GM23338 (cell line): ENCODE measurements at regions not wholly inside any gene's neighbourhood (a gene's known extent, or its start where the extent isn't known, plus 50 kb on each side); places are given as distances from the start of the nearest gene placed in this dataset.
A peak's percentile ranks its signal among the peaks of the same experiment; 100 is the strongest.

Experiments used
- ATAC-seq: fragments of 200-7000 bp; cut with Tn5 transposase; 3 replicates; pipeline ENCODE4 v1.9.1; 2020
- DNase-seq: peaks from one replicate; pipeline ENCODE4 v3.0.0-alpha.2; 2015; ENCODE audit warnings: low spot score
- H2AFZ ChIP-seq: fragments of 200-600 bp; sonication (generic); 2 replicates; pipeline ENCODE4 v1.8.0; 2016; ENCODE audit warnings: antibody characterized with exemption, mild to moderate bottlenecking, moderate library complexity
- H3F3A ChIP-seq: fragments of 200-600 bp; sonication (generic); replicated peaks from 2 replicates; pipeline ENCODE4 v1.8.0; 2017; ENCODE audit warnings: antibody characterized with exemption, mixed run types, low read depth
- H3K27ac ChIP-seq: fragments of 200-600 bp; sonication (generic); 2 replicates; pipeline ENCODE4 v1.6.1; 2016; ENCODE audit warnings: low read depth
- H3K27me3 ChIP-seq: fragments of 200-600 bp; sonication (generic); 2 replicates; pipeline ENCODE4 v1.8.0; 2016; ENCODE audit warnings: mild to moderate bottlenecking, mixed run types, moderate library complexity; ENCODE audit not compliant: insufficient read depth
- H3K36me3 ChIP-seq: fragments of 200-600 bp; sonication (generic); 2 replicates; pipeline ENCODE4 v1.8.0; 2016; ENCODE audit warnings: mild to moderate bottlenecking; ENCODE audit not compliant: insufficient read depth
- H3K4me1 ChIP-seq: fragments of 200-600 bp; sonication (generic); 2 replicates; pipeline ENCODE4 v1.8.0; 2016; ENCODE audit warnings: mild to moderate bottlenecking, moderate library complexity; ENCODE audit not compliant: insufficient read depth
- H3K4me2 ChIP-seq: fragments of 200-600 bp; sonication (generic); 2 replicates; pipeline ENCODE4 v1.7.1; 2017; ENCODE audit warnings: mixed run types
- H3K4me3 ChIP-seq: fragments of 200-600 bp; sonication (generic); 2 replicates; pipeline ENCODE4 v1.6.1; 2016; ENCODE audit warnings: mixed run types
- H3K79me2 ChIP-seq: fragments of 200-600 bp; sonication (generic); replicated peaks from 2 replicates; pipeline ENCODE4 v1.8.0; 2017; ENCODE audit warnings: mild to moderate bottlenecking; ENCODE audit not compliant: insufficient read depth
- H3K9me2 ChIP-seq: fragments of 200-600 bp; sonication (generic); 2 replicates; pipeline ENCODE4 v1.8.0; 2017; ENCODE audit not compliant: insufficient read depth
- H4K20me1 ChIP-seq: fragments of 200-600 bp; sonication (generic); replicated peaks from 2 replicates; pipeline ENCODE4 v1.8.0; 2017; ENCODE audit warnings: mild to moderate bottlenecking; ENCODE audit not compliant: insufficient read depth
- H3K27ac Mint-ChIP-seq: 2 replicates; pipeline ENCODE4 v1.8.0; 2020; ENCODE audit warnings: inconsistent platforms, mild to moderate bottlenecking, moderate library complexity, mixed read lengths
- H3K27me3 Mint-ChIP-seq: 3 replicates; pipeline ENCODE4 v1.8.0; 2022; ENCODE audit warnings: low read depth, mild to moderate bottlenecking, moderate library complexity, mixed read lengths, inconsistent platforms; ENCODE audit not compliant: insufficient read depth, poor library complexity
- H3K36me3 Mint-ChIP-seq: 3 replicates; pipeline ENCODE4 v1.8.0; 2021; ENCODE audit warnings: low read depth, mild to moderate bottlenecking, inconsistent platforms, moderate library complexity, mixed read lengths
- H3K4me1 Mint-ChIP-seq: 3 replicates; pipeline ENCODE4 v1.8.0; 2020; ENCODE audit warnings: mild to moderate bottlenecking, inconsistent platforms, mixed read lengths
- H3K4me3 Mint-ChIP-seq: 3 replicates; pipeline ENCODE4 v1.8.0; 2021; ENCODE audit warnings: moderate library complexity, mild to moderate bottlenecking, inconsistent platforms, mixed read lengths
- H3K9me3 Mint-ChIP-seq: 3 replicates; pipeline ENCODE4 v1.8.0; 2020; ENCODE audit warnings: moderate library complexity, mild to moderate bottlenecking, inconsistent platforms, mixed read lengths
- CREB1 ChIP-seq: fragments of 250-450 bp; sonication (Bioruptor Pico); IDR thresholded peaks from 2 replicates; pipeline ENCODE4 v1.5.0; 2020; ENCODE audit warnings: low read depth, mild to moderate bottlenecking, moderate library complexity
- EZH2 ChIP-seq: fragments of 200-600 bp; sonication (generic); IDR thresholded peaks from one replicate; pipeline ENCODE4 v1.8.0; 2017; ENCODE audit warnings: antibody characterized with exemption, mild to moderate bottlenecking, low read depth; ENCODE audit not compliant: unreplicated experiment
- EZH2phosphoT487 ChIP-seq: fragments of 200-600 bp; sonication (generic); IDR thresholded peaks from one replicate; pipeline ENCODE4 v1.8.1; 2018; ENCODE audit warnings: antibody characterized with exemption; ENCODE audit not compliant: unreplicated experiment
- JUNB ChIP-seq: IDR thresholded peaks from one replicate; pipeline ENCODE4 v1.6.1; 2016; ENCODE audit warnings: antibody characterized with exemption; ENCODE audit not compliant: unreplicated experiment
- NANOG ChIP-seq: IDR thresholded peaks from 2 replicates; pipeline ENCODE4 v1.6.1; 2016; ENCODE audit warnings: antibody characterized with exemption, borderline replicate concordance
- POLR2AphosphoS5 ChIP-seq: IDR thresholded peaks from 2 replicates; pipeline ENCODE4 v1.6.1; 2016; ENCODE audit warnings: antibody characterized with exemption, low read depth
- REST ChIP-seq: IDR thresholded peaks from one replicate; pipeline ENCODE4 v1.6.1; 2018; ENCODE audit warnings: antibody characterized with exemption; ENCODE audit not compliant: unreplicated experiment
- STAT1 ChIP-seq: IDR thresholded peaks from one replicate; pipeline ENCODE4 v1.6.1; 2016; ENCODE audit warnings: antibody characterized with exemption; ENCODE audit not compliant: unreplicated experiment
- ZNF331 ChIP-seq: fragments of 250-450 bp; sonication (Bioruptor Pico); IDR thresholded peaks from 2 replicates; pipeline ENCODE4 v1.5.0; 2020; ENCODE audit warnings: low read depth, mild to moderate bottlenecking, moderate library complexity
- TF ChIP-seq, protein P1 (sequence below): fragments of 250-450 bp; sonication (Bioruptor Pico); IDR thresholded peaks from 2 replicates; pipeline ENCODE4 v1.5.0; 2020; ENCODE audit warnings: mild to moderate bottlenecking, moderate library complexity
- TF ChIP-seq, protein P2 (sequence below), 2 experiments: fragments of 200-600 bp in 1 of 2; sonication (generic) in 1 of 2; conservative IDR thresholded peaks; 2 replicates each; pipeline versions ENCODE4 v1.5.1 to v1.6.1; 2016 to 2017; ENCODE audit warnings: antibody characterized with exemption in 2 of 2, low read depth in 2 of 2, mild to moderate bottlenecking in 2 of 2, moderate library complexity in 1 of 2

DNA sequence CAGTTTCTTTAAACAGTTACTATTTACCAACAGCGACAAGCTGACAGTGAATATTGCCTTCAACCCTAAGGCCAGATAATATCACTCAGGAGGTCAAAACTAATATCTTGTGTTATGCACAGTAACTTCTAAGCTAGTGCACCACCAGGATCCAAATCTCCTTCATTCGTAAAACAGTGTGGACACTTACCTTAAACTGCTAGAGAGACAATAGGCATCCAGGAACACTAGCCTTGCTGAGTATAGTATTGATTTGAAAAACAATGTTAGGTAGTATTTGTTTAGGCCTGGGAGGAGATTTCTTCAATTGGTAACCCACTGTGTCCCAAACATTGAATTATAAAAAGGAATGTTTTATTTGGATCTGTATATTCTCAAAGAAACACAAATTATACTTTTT lies 707.9 kb upstream of the UBE2E2 start:
- Histone ChIP-seq H2AFZ (no peak overlapping the region), H3K27me3 (peaks cover 32% of the 10 kb centered on the region), H3K36me3 (no peaks in the 10 kb centered on the region), H3K4me1 (peaks cover 18% of the 10 kb centered on the region; the same call in 1 of the 2 replicates), H3K9me2 (no peaks in the 10 kb centered on the region), H3F3A (no peaks in the 10 kb centered on the region), H4K20me1 (no peaks in the 10 kb centered on the region), H3K4me2 (peak overlapping the region; percentile 61), H3K27ac (no peak overlapping the region), H3K79me2 (no peaks in the 10 kb centered on the region), H3K4me3 (peak overlapping the region; percentile 15; the same call in 1 of the 2 replicates)
- Mint-ChIP-seq H3K4me3 (no peak overlapping the region), H3K36me3 (no peaks in the 10 kb centered on the region), H3K4me1 (peaks cover 8% of the 10 kb centered on the region; the same call in 2 of the 3 replicates), H3K9me3 (no peaks in the 10 kb centered on the region), H3K27me3 (peaks cover 19% of the 10 kb centered on the region), H3K27ac (no peak overlapping the region)
- TF ChIP-seq EZH2: no peak
- no peak for TF ChIP-seq JUNB
- TF ChIP-seq NANOG: peak; percentile 61; the same call in 1 of the 2 replicates
- ATAC-seq: peak; percentile 89
- DNase-seq: peak; percentile 31

DNA sequence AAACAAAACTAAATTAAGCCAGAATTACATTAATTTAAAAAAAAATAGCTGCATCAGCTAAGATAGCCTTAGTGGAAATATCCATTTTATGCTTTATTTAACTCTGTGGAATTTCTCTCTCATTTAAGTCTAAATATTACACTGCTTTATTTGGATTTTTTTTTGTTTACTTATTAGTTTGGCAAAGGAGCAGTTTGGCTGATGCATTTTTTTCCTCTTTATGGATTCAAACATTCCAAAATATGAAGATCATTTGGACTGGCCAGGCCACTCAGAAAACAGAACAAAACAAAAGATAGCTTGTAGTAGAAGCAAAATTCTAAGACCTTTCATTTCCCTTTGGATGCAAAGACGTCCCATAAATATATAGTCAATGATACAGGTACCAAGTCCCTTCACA lies 707.3 kb upstream of the UBE2E2 start:
- peaks cover 8% of the 10 kb centered on the region; the same call in 2 of the 3 replicates for H3K4me1 Mint-ChIP-seq
- TF ChIP-seq, protein P1, sequence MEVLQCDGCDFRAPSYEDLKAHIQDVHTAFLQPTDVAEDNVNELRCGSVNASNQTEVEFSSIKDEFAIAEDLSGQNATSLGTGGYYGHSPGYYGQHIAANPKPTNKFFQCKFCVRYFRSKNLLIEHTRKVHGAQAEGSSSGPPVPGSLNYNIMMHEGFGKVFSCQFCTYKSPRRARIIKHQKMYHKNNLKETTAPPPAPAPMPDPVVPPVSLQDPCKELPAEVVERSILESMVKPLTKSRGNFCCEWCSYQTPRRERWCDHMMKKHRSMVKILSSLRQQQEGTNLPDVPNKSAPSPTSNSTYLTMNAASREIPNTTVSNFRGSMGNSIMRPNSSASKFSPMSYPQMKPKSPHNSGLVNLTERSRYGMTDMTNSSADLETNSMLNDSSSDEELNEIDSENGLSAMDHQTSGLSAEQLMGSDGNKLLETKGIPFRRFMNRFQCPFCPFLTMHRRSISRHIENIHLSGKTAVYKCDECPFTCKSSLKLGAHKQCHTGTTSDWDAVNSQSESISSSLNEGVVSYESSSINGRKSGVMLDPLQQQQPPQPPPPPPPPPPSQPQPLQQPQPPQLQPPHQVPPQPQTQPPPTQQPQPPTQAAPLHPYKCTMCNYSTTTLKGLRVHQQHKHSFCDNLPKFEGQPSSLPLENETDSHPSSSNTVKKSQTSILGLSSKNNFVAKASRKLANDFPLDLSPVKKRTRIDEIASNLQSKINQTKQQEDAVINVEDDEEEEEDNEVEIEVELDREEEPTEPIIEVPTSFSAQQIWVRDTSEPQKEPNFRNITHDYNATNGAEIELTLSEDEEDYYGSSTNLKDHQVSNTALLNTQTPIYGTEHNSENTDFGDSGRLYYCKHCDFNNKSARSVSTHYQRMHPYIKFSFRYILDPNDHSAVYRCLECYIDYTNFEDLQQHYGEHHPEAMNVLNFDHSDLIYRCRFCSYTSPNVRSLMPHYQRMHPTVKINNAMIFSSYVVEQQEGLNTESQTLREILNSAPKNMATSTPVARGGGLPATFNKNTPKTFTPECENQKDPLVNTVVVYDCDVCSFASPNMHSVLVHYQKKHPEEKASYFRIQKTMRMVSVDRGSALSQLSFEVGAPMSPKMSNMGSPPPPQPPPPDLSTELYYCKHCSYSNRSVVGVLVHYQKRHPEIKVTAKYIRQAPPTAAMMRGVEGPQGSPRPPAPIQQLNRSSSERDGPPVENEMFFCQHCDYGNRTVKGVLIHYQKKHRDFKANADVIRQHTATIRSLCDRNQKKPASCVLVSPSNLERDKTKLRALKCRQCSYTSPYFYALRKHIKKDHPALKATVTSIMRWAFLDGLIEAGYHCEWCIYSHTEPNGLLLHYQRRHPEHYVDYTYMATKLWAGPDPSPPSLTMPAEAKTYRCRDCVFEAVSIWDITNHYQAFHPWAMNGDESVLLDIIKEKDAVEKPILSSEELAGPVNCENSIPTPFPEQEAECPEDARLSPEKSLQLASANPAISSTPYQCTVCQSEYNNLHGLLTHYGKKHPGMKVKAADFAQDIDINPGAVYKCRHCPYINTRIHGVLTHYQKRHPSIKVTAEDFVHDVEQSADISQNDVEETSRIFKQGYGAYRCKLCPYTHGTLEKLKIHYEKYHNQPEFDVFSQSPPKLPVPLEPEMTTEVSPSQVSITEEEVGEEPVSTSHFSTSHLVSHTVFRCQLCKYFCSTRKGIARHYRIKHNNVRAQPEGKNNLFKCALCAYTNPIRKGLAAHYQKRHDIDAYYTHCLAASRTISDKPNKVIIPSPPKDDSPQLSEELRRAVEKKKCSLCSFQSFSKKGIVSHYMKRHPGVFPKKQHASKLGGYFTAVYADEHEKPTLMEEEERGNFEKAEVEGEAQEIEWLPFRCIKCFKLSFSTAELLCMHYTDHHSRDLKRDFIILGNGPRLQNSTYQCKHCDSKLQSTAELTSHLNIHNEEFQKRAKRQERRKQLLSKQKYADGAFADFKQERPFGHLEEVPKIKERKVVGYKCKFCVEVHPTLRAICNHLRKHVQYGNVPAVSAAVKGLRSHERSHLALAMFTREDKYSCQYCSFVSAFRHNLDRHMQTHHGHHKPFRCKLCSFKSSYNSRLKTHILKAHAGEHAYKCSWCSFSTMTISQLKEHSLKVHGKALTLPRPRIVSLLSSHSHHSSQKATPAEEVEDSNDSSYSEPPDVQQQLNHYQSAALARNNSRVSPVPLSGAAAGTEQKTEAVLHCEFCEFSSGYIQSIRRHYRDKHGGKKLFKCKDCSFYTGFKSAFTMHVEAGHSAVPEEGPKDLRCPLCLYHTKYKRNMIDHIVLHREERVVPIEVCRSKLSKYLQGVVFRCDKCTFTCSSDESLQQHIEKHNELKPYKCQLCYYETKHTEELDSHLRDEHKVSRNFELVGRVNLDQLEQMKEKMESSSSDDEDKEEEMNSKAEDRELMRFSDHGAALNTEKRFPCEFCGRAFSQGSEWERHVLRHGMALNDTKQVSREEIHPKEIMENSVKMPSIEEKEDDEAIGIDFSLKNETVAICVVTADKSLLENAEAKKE (CRISPR knock-in tag): no peak
- no peak for TF ChIP-seq STAT1
- no peak for TF ChIP-seq JUNB
- TF ChIP-seq POLR2AphosphoS5: no peak
- no peak for TF ChIP-seq CREB1 (CRISPR knock-in tag)
- TF ChIP-seq, protein P2, sequence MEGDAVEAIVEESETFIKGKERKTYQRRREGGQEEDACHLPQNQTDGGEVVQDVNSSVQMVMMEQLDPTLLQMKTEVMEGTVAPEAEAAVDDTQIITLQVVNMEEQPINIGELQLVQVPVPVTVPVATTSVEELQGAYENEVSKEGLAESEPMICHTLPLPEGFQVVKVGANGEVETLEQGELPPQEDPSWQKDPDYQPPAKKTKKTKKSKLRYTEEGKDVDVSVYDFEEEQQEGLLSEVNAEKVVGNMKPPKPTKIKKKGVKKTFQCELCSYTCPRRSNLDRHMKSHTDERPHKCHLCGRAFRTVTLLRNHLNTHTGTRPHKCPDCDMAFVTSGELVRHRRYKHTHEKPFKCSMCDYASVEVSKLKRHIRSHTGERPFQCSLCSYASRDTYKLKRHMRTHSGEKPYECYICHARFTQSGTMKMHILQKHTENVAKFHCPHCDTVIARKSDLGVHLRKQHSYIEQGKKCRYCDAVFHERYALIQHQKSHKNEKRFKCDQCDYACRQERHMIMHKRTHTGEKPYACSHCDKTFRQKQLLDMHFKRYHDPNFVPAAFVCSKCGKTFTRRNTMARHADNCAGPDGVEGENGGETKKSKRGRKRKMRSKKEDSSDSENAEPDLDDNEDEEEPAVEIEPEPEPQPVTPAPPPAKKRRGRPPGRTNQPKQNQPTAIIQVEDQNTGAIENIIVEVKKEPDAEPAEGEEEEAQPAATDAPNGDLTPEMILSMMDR (conservative IDR thresholded peaks at IDR 0.05; ENCODE audit: low read depth in 2 of 2): no peak
- TF ChIP-seq ZNF331: no peak
- TF ChIP-seq EZH2: no peak
- TF ChIP-seq EZH2phosphoT487: no peak
- TF ChIP-seq REST: no peak
- TF ChIP-seq NANOG: no peak

More for the DNA sequence above, 707.3 kb upstream of the UBE2E2 start:
- H3K27ac ChIP-seq: no peak overlapping the region
- no peaks in the 10 kb centered on the region for H3F3A ChIP-seq
- H3K27me3 ChIP-seq: peaks cover 32% of the 10 kb centered on the region
- no peaks in the 10 kb centered on the region for H3K36me3 ChIP-seq
- no peaks in the 10 kb centered on the region for H3K79me2 ChIP-seq
- H3K27ac Mint-ChIP-seq: no peak overlapping the region
- H4K20me1 ChIP-seq: no peaks in the 10 kb centered on the region
- H3K4me3 ChIP-seq: no peak overlapping the region
- no peaks in the 10 kb centered on the region for H3K36me3 Mint-ChIP-seq
- no peaks in the 10 kb centered on the region for H3K9me3 Mint-ChIP-seq
- no peak overlapping the region for H2AFZ ChIP-seq
- peaks cover 19% of the 10 kb centered on the region for H3K27me3 Mint-ChIP-seq
- peak overlapping the region; percentile 61 for H3K4me2 ChIP-seq
- peaks cover 18% of the 10 kb centered on the region; the same call in 1 of the 2 replicates for H3K4me1 ChIP-seq
- no peak overlapping the region for H3K4me3 Mint-ChIP-seq
- ATAC-seq: no peak
- H3K9me2 ChIP-seq: no peaks in the 10 kb centered on the region
- no peak for DNase-seq
